ENCODE measurements at regions not wholly inside any gene's neighbourhood (a gene's known extent, or its start where the extent isn't known, plus 50 kb on each side); places are given as distances from the start of the nearest gene placed in this dataset.

DNA sequence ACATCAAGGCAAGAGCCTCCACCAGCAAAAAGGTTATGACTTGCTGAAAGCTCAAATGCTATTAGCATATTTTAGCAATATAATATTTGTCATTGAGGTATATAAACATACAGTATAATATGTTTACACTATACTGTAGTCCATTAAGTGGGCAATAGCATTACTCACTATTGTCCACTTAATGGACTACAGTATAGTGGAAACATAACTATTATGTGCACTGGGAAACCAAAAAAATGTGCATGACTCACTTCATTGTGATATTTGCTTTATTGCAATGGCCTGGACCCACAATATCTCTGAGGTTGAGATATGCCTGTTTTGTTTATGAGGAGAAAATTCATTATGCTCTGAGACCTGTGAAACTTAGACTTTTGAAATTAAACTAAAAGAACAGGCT lies 300.0 kb downstream of the BARHL2 start:
- CTCF ChIA-PET: no interaction called here
- Histone ChIP-seq H3K4me2 (no peak overlapping the region), H3K4me3 (no peak overlapping the region), H3K27ac (no peak overlapping the region), H3K4me1 (no peaks in the 10 kb centered on the region), H3K9me3 (no peaks in the 10 kb centered on the region)
- no peak for FAIRE-seq
- POLR2A ChIA-PET: no interaction called here
- ATAC-seq: no peak
- no peak for DNase-seq (ENCODE audit: low read depth in 1 of 2, low spot score in 1 of 2)
- TF ChIP-seq HOXB13 (CRISPR knock-in tag; IDR thresholded peaks at IDR 0.05; ENCODE audit: low read depth) (no peak), FOXS1 (CRISPR knock-in tag; IDR thresholded peaks at IDR 0.05) (no peak), KDM5A (IDR thresholded peaks at IDR 0.05) (no peak)

DNA sequence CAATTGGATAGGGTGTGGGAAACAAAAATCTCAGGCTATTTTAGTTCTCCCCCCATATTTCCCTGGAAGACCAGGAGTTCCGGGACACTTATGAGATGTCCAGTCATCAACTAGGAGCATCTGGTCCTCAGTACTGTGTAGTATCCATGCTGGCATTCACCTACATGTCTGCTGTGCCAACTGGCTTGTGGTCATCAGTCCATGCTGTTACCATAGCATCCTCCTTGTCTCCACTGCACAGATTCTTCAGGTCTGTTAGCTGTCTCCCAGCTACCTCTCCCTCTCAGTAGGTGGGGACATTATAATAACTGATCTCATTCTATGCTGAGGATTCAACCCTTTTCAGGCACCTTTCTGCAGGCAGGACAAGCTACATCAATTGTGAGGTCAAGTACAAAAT lies 302.9 kb downstream of the BARHL2 start:
- ATAC-seq (no peak), FAIRE-seq (no peak)
- POLR2A ChIA-PET: no interaction called here

DNA sequence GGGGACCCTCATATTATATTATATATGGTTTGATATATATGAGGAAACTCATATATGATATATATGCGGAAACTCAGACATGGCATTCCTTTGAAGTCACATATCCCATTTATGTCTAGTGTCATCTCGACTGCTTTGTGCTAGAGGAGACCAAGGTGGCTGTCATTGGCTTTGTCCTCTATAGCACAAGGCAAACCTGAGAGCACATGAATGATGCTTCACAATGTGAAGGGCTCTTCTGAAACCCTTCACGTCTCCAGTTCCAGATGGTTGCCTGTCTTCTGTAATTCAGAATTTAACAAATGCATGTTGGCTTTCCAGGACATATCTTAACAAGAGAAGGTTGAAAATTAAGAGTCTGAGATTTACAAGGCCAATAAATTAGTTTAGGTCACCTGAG lies 303.6 kb downstream of the BARHL2 start:
- ChIA-PET POLR2A (no interaction called here), CTCF (no interaction called here)
- ATAC-seq: no peak
- Histone ChIP-seq H3K4me1 (no peaks in the 10 kb centered on the region), H3K4me3 (no peak overlapping the region), H3K27ac (no peak overlapping the region), H3K4me2 (no peak overlapping the region), H3K9me3 (no peaks in the 10 kb centered on the region)
- WGBS (ENCODE audit: missing lambda C conversion rate): 11% methylated on average over 3 of the region's 3 CpGs
- DNase-seq (ENCODE audit: low read depth in 1 of 2, low spot score in 1 of 2): no peak
- TF ChIP-seq RARB (CRISPR knock-in tag; IDR thresholded peaks at IDR 0.05): no peak
- FAIRE-seq: no peak

More for the DNA sequence above, 302.9 kb downstream of the BARHL2 start:
- Histone ChIP-seq H3K4me1 (no peaks in the 10 kb centered on the region), H3K27ac (no peak overlapping the region), H3K9me3 (no peaks in the 10 kb centered on the region), H3K4me2 (no peak overlapping the region), H3K4me3 (no peak overlapping the region)
- no peak for DNase-seq (ENCODE audit: low read depth in 1 of 2, low spot score in 1 of 2)
- TF ChIP-seq SREBF2 (IDR thresholded peaks at IDR 0.05): no peak
- no peak for TF ChIP-seq NR3C1 (IDR thresholded peaks at IDR 0.05)
- TF ChIP-seq MYC (IDR thresholded peaks at IDR 0.05; ENCODE audit: borderline replicate concordance, low read length): no peak
- no peak for TF ChIP-seq KDM1A (IDR thresholded peaks at IDR 0.05; ENCODE audit: low read depth)
- CTCF ChIA-PET: no interaction called here
- WGBS (ENCODE audit: missing lambda C conversion rate): 0% methylated on average over 1 of the region's 1 CpG

DNA sequence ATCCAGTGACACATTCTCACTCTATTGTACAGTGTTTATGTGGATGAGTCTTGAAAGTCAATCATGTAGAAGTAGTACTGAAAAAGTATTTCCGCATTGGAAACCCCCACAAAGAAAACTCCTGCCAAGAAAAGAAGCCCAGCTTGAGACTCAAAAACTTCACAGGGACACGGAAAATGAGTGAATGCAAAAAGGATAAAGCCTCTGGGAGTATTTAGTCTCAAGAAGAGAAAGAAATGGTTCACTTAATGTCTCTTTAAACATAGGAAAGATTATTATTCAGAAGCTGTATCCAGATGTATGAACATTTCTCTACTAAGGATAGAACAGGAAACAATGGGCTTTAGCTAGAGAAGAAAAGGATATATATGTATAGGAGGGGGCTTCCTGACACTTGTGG lies 304.5 kb downstream of the BARHL2 start:
- no peak overlapping the region for H3K4me3 ChIP-seq
- ChIA-PET CTCF (interaction anchor here (1.4 kb wide), 1 partner anchor 25 kb away, joined by 4 read pairs; no protein-coding TSS in a partner anchor), POLR2A (no interaction called here)
- TF ChIP-seq BHLHE40 (IDR thresholded peaks at IDR 0.05; ENCODE audit: low read depth, low read length) (no peak), HDAC2 (IDR thresholded peaks at IDR 0.05) (no peak), CHD2 (IDR thresholded peaks at IDR 0.05; ENCODE audit: low read length, partially characterized antibody) (no peak), MAFK (IDR thresholded peaks at IDR 0.05; ENCODE audit: partially characterized antibody) (no peak), JUNB (IDR thresholded peaks at IDR 0.05) (no peak), ZNF302 (CRISPR knock-in tag; IDR thresholded peaks at IDR 0.05) (no peak)
- TF ChIP-seq, protein P1, sequence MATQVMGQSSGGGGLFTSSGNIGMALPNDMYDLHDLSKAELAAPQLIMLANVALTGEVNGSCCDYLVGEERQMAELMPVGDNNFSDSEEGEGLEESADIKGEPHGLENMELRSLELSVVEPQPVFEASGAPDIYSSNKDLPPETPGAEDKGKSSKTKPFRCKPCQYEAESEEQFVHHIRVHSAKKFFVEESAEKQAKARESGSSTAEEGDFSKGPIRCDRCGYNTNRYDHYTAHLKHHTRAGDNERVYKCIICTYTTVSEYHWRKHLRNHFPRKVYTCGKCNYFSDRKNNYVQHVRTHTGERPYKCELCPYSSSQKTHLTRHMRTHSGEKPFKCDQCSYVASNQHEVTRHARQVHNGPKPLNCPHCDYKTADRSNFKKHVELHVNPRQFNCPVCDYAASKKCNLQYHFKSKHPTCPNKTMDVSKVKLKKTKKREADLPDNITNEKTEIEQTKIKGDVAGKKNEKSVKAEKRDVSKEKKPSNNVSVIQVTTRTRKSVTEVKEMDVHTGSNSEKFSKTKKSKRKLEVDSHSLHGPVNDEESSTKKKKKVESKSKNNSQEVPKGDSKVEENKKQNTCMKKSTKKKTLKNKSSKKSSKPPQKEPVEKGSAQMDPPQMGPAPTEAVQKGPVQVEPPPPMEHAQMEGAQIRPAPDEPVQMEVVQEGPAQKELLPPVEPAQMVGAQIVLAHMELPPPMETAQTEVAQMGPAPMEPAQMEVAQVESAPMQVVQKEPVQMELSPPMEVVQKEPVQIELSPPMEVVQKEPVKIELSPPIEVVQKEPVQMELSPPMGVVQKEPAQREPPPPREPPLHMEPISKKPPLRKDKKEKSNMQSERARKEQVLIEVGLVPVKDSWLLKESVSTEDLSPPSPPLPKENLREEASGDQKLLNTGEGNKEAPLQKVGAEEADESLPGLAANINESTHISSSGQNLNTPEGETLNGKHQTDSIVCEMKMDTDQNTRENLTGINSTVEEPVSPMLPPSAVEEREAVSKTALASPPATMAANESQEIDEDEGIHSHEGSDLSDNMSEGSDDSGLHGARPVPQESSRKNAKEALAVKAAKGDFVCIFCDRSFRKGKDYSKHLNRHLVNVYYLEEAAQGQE (IDR thresholded peaks at IDR 0.05): no peak
- TF ChIP-seq, protein P2, sequence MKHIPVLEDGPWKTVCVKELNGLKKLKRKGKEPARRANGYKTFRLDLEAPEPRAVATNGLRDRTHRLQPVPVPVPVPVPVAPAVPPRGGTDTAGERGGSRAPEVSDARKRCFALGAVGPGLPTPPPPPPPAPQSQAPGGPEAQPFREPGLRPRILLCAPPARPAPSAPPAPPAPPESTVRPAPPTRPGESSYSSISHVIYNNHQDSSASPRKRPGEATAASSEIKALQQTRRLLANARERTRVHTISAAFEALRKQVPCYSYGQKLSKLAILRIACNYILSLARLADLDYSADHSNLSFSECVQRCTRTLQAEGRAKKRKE (CRISPR knock-in tag; IDR thresholded peaks at IDR 0.05; ENCODE audit: low read depth): no peak
- TF ChIP-seq, protein P3, sequence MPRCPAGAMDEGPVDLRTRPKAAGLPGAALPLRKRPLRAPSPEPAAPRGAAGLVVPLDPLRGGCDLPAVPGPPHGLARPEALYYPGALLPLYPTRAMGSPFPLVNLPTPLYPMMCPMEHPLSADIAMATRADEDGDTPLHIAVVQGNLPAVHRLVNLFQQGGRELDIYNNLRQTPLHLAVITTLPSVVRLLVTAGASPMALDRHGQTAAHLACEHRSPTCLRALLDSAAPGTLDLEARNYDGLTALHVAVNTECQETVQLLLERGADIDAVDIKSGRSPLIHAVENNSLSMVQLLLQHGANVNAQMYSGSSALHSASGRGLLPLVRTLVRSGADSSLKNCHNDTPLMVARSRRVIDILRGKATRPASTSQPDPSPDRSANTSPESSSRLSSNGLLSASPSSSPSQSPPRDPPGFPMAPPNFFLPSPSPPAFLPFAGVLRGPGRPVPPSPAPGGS (IDR thresholded peaks at IDR 0.05): no peak
- ATAC-seq (no peak), DNase-seq (ENCODE audit: low read depth in 1 of 2, low spot score in 1 of 2) (no peak), FAIRE-seq (no peak)
- H3K9me3 ChIP-seq: no peaks in the 10 kb centered on the region
- H3K27ac ChIP-seq: no peak overlapping the region
- WGBS (ENCODE audit: missing lambda C conversion rate): 18% methylated on average over 2 of the region's 2 CpGs
- no peak overlapping the region for H3K4me2 ChIP-seq
- no peaks in the 10 kb centered on the region for H3K4me1 ChIP-seq
